Lower leg skin (tissue), 3 donors: ENCODE measurements at regions not wholly inside any gene's neighbourhood (a gene's known extent, or its start where the extent isn't known, plus 50 kb on each side); places are given as distances from the start of the nearest gene placed in this dataset.

Source experiments
- POLR2A ChIP-seq, 2 donors: fragments of 450-650 bp; IDR thresholded peaks; one replicate each; pipeline ENCODE4 v1.6.1; 2016 to 2017; ENCODE audit warnings: antibody characterized with exemption in 2 of 2, mild to moderate bottlenecking in 1 of 2, moderate library complexity in 1 of 2
- TF ChIP-seq, protein P1 (sequence below), 3 donors: fragments of 450-650 bp; IDR thresholded peaks; one replicate each; pipeline ENCODE4 v1.5.1; 2016; ENCODE audit warnings: antibody characterized with exemption in 3 of 3, mild to moderate bottlenecking in 3 of 3, moderate library complexity in 2 of 3

DNA sequence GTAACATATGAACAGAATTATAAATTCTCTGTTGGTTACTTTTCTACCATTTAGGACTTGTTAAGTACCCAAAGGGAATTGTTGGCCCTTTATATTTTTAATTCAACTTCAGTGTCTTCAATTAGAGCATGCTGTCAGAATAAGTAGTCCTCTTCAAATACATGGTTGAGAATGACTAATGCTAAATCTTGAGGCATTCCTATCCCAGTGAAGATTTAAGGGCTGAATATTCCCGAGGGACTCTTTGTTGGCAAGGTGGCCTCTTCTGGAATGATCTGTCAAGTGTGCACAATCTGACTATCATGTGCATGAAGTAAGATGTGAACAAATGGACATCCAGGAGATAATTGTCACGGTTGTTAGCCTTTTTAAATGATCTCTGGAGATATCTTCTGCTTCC, 421.7 kb downstream of the BMP2 start:
- TF ChIP-seq, protein P1, sequence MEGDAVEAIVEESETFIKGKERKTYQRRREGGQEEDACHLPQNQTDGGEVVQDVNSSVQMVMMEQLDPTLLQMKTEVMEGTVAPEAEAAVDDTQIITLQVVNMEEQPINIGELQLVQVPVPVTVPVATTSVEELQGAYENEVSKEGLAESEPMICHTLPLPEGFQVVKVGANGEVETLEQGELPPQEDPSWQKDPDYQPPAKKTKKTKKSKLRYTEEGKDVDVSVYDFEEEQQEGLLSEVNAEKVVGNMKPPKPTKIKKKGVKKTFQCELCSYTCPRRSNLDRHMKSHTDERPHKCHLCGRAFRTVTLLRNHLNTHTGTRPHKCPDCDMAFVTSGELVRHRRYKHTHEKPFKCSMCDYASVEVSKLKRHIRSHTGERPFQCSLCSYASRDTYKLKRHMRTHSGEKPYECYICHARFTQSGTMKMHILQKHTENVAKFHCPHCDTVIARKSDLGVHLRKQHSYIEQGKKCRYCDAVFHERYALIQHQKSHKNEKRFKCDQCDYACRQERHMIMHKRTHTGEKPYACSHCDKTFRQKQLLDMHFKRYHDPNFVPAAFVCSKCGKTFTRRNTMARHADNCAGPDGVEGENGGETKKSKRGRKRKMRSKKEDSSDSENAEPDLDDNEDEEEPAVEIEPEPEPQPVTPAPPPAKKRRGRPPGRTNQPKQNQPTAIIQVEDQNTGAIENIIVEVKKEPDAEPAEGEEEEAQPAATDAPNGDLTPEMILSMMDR (IDR thresholded peaks at IDR 0.05): no peak
- TF ChIP-seq POLR2A (IDR thresholded peaks at IDR 0.05): no peak
